Activated CD8-positive, alpha-beta memory T cell treated with anti-CD3 and anti-CD28 coated beads, Interleukin-2, amount 10 ng/mL, durations not matched to agents 7 days and 5 days (primary cell): ENCODE measurements at regions not wholly inside any gene's neighbourhood (a gene's known extent, or its start where the extent isn't known, plus 50 kb on each side); places are given as distances from the start of the nearest gene placed in this dataset.

Source experiments
- ATAC-seq: fragments of 150-1000 bp; cut with Tn5 transposase; one replicate; pipeline ENCODE4 v1.10.0; 2021; ENCODE audit warnings: moderate library complexity
- CTCF ChIA-PET: fragments of 350-600 bp; sonication (Branson Sonifier 250); formaldehyde crosslinking; loops from one replicate; lab custom pipeline; 2021; ENCODE audit warnings: antibody characterized with exemption; lab: Charles Lee
- DNase-seq: peaks from one replicate; pipeline ENCODE4 v3.0.0-alpha.2; 2020
- H3K27ac Mint-ChIP-seq: one replicate; pipeline ENCODE4 v1.8.0; 2021; ENCODE audit warnings: mild to moderate bottlenecking, mixed read lengths
- H3K27me3 Mint-ChIP-seq: one replicate; pipeline ENCODE4 v1.8.0; 2021; ENCODE audit warnings: mixed read lengths
- H3K36me3 Mint-ChIP-seq: one replicate; pipeline ENCODE4 v1.8.0; 2021; ENCODE audit warnings: mild to moderate bottlenecking, mixed read lengths
- H3K4me1 Mint-ChIP-seq: one replicate; pipeline ENCODE4 v1.8.0; 2021; ENCODE audit warnings: mixed read lengths
- H3K4me3 Mint-ChIP-seq: one replicate; pipeline ENCODE4 v1.8.0; 2021; ENCODE audit warnings: mild to moderate bottlenecking, moderate library complexity, mixed read lengths
- H3K9me3 Mint-ChIP-seq: one replicate; pipeline ENCODE4 v1.8.0; 2022; ENCODE audit warnings: low read depth, mixed read lengths

- no peak for DNase-seq
- Mint-ChIP-seq H3K27ac (no peak overlapping the region), H3K9me3 (no peaks in the 10 kb centered on the region), H3K27me3 (peaks cover 4% of the 10 kb centered on the region), H3K36me3 (no peaks in the 10 kb centered on the region), H3K4me1 (no peaks in the 10 kb centered on the region), H3K4me3 (no peak overlapping the region)
- CTCF ChIA-PET, result no interaction called here
- ATAC-seq, result no peak
Measured at GRCh38 chr18:76558881-76559667, 64.0 kb upstream of the ZNF516 start.

DNA sequence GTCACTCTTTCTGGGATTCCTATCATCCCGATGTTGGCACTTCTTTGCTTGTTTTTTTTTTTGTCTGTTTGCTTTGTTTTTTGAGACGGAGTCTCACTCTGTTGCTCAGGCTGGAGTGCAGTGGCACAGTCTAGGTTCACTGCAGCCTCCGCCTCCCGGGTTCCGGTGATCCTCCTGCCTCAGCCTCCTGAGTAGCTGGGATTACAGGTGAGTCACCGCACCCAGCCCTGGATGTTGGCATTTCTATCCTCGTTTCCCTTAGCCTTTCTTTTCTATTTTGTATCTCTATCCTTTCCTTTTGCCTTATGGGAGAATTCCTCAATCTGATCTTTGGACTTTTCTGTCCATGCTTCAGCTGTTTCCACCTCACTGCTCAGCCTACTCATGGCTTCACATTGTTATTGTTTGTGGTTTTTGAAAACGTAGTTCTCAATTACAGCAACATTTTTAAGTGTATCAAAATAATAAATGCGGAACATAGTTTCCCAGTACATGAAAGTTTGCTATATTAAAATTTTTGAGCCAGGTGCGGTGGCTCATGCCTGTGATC, 62.1 kb upstream of the ZNF516 start:
- CTCF ChIA-PET, result interaction anchor here (0.6 kb wide), 1 partner anchor 153 kb away, joined by 3 read pairs; no protein-coding TSS in a partner anchor
- Mint-ChIP-seq H3K36me3 (no peaks in the 10 kb centered on the region), H3K9me3 (no peaks in the 10 kb centered on the region)

DNA sequence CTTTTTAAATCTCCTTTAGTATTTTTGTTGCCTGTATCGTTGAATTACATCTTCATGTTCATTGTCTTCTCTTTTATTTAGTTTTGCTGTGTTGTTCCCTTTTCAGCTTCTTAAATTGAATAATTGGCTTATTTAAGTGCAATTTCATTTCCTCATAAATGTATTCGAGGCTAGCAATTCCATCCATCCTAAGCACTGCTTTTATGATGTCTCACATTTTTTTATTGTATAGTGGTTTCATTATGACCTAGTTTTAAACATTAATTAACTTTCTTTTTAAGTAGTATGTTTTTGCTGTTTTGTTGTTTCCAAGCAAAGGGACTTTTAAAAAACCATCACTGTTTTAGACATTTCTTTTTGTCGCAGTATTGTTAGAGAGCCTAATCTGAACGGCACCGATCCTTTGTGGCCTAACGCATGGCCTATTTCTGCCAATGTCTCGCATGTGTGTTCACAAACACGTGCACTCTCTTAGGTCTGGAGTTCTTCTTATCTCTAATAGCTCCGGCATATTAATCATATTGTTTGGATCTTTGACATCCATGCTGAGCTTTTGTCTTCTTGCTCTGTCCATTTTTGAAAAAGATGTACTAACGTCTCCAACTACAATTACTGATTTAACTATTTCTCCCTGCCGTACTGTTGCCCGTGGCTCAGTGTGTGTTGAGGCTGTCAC, 59.6 kb upstream of the ZNF516 start:
- peaks cover 16% of the 10 kb centered on the region for H3K27me3 Mint-ChIP-seq
- H3K36me3 Mint-ChIP-seq, result no peaks in the 10 kb centered on the region
- no peak overlapping the region for H3K27ac Mint-ChIP-seq
- no peaks in the 10 kb centered on the region for H3K9me3 Mint-ChIP-seq
- CTCF ChIA-PET, result no interaction called here
- ATAC-seq (no peak), DNase-seq (no peak)
- no peak overlapping the region for H3K4me3 Mint-ChIP-seq
- H3K4me1 Mint-ChIP-seq, result no peaks in the 10 kb centered on the region

More for the DNA sequence above, 62.1 kb upstream of the ZNF516 start:
- ATAC-seq (no peak), DNase-seq (no peak)
- Mint-ChIP-seq H3K27ac (no peak overlapping the region), H3K27me3 (peaks cover 12% of the 10 kb centered on the region), H3K4me3 (no peak overlapping the region), H3K4me1 (no peaks in the 10 kb centered on the region)

- Mint-ChIP-seq H3K4me1 (no peaks in the 10 kb centered on the region), H3K4me3 (no peak overlapping the region), H3K27me3 (peaks cover 16% of the 10 kb centered on the region), H3K36me3 (no peaks in the 10 kb centered on the region), H3K9me3 (no peaks in the 10 kb centered on the region), H3K27ac (no peak overlapping the region)
- no peak for ATAC-seq
- CTCF ChIA-PET, result no interaction called here
- DNase-seq, result no peak
Measured at GRCh38 chr18:76553715-76554546, 58.9 kb upstream of the ZNF516 start.

DNA sequence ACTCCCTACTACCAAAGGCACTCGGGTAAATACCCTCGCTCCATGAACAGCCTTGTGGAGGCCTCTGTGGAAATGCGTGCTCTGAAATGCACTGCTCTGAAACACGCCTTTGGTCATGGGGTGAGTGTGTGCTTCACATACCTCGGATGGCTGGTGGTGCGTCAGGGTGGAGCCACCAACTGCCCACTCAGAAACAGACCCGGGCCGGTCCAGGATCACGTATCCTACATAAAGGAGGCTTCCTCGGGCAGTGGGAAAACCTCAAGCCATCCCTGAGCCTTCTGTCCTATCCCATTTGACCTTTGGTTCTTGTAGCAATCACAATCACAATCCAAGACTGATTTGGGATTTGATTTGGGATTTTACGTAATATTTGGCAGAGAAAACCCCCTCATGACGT, 53.5 kb upstream of the ZNF516 start:
- Mint-ChIP-seq H3K27ac (no peak overlapping the region), H3K36me3 (no peaks in the 10 kb centered on the region), H3K27me3 (peaks cover 13% of the 10 kb centered on the region), H3K9me3 (no peaks in the 10 kb centered on the region), H3K4me1 (no peaks in the 10 kb centered on the region), H3K4me3 (no peak overlapping the region)
- ATAC-seq, result no peak
- DNase-seq, result no peak
- CTCF ChIA-PET, result no interaction called here

GRCh38 chr18:76547296-76547695, 52.3 kb upstream of the ZNF516 start:
- CTCF ChIA-PET, result no interaction called here
- ATAC-seq, result no peak
- DNase-seq, result no peak
- Mint-ChIP-seq H3K4me1 (no peaks in the 10 kb centered on the region), H3K9me3 (no peaks in the 10 kb centered on the region), H3K36me3 (no peaks in the 10 kb centered on the region), H3K4me3 (no peak overlapping the region), H3K27ac (no peak overlapping the region), H3K27me3 (peaks cover 6% of the 10 kb centered on the region)

DNA sequence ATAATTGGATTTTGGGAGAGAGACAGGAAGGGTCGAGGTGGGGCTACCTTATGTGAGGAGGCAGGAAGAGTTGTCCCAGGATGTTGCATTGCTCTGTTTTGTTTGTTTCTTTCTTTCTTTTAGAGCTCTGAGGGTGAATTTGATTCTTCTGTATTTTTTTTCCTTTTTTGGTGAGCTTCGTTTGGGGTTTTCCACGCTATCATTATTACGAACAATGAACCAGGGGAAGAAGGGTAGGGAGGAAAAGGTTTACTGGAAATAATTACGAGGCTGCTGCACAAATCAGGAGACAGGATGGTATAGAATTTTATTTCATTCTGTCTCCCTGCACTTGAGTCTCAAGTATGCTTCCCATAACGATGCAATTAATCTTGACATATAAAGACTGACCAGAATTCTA, 51.4 kb upstream of the ZNF516 start:
- CTCF ChIA-PET, result no interaction called here
- Mint-ChIP-seq H3K27ac (no peak overlapping the region), H3K4me1 (no peaks in the 10 kb centered on the region), H3K27me3 (no peaks in the 10 kb centered on the region), H3K9me3 (no peaks in the 10 kb centered on the region), H3K4me3 (no peak overlapping the region), H3K36me3 (no peaks in the 10 kb centered on the region)
- DNase-seq (no peak), ATAC-seq (no peak)

GRCh38 chr18:76546088-76546435, 51.0 kb upstream of the ZNF516 start:
- Mint-ChIP-seq H3K4me1 (no peaks in the 10 kb centered on the region), H3K36me3 (no peaks in the 10 kb centered on the region), H3K4me3 (no peak overlapping the region), H3K27me3 (no peaks in the 10 kb centered on the region), H3K9me3 (no peaks in the 10 kb centered on the region), H3K27ac (no peak overlapping the region)
- CTCF ChIA-PET, result no interaction called here
- ATAC-seq (no peak), DNase-seq (no peak)

GRCh38 chr18:76545433-76546087, 50.5 kb upstream of the ZNF516 start:
- ATAC-seq (no peak), DNase-seq (no peak)
- CTCF ChIA-PET, result no interaction called here
- Mint-ChIP-seq H3K4me3 (no peak overlapping the region), H3K27me3 (no peaks in the 10 kb centered on the region), H3K36me3 (no peaks in the 10 kb centered on the region), H3K9me3 (no peaks in the 10 kb centered on the region), H3K4me1 (no peaks in the 10 kb centered on the region), H3K27ac (no peak overlapping the region)

GRCh38 chr18:76544511-76545345, 49.7 kb upstream of the ZNF516 start:
- H3K27me3 Mint-ChIP-seq, result no peaks in the 10 kb centered on the region
- H3K4me3 Mint-ChIP-seq, result no peak overlapping the region
- CTCF ChIA-PET, result no interaction called here
- DNase-seq, result no peak
- no peaks in the 10 kb centered on the region for H3K36me3 Mint-ChIP-seq
- no peaks in the 10 kb centered on the region for H3K9me3 Mint-ChIP-seq
- H3K27ac Mint-ChIP-seq, result no peak overlapping the region
- no peaks in the 10 kb centered on the region for H3K4me1 Mint-ChIP-seq
- no peak for ATAC-seq
